ENCODE measurements at regions not wholly inside any gene's neighbourhood (a gene's known extent, or its start where the extent isn't known, plus 50 kb on each side); places are given as distances from the start of the nearest gene placed in this dataset.

DNA sequence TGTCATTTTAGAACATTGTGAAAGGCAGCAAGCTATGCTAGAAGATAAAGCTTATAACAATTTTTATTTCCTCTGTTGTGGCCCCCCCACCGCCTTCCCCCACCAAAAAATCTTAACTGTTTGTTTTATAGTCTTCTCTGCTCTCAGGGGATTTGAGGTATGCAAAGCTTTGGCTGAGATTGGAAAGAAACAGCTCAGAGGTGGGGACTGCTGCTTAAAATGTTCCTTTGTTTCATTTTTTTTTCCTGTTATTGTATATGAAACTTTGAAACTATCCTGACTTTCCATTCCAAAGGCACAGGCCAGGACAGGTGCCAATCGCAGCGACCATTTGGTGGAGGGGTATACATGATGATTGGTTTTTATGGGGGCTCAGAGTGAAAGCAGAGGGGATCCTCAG lies 114.7 kb upstream of the PHACTR1 start:
- Histone ChIP-seq H2AFZ (ENCODE audit: low read length, unreplicated experiment) (no peak overlapping the region), H3K4me3 (ENCODE audit: low read depth, low read length) (no peak overlapping the region), H3K4me1 (ENCODE audit: control insufficient read depth, insufficient read depth, low read length, unreplicated experiment) (peaks cover 18% of the 10 kb centered on the region)

GRCh38 chr6:12602342-12602741 lies 114.2 kb upstream of the PHACTR1 start:
- H3K4me1 ChIP-seq (ENCODE audit: control insufficient read depth, insufficient read depth, low read length, unreplicated experiment), result peaks cover 20% of the 10 kb centered on the region

More for the DNA sequence above, 114.7 kb upstream of the PHACTR1 start:
- no peaks in the 10 kb centered on the region for H3K36me3 ChIP-seq (ENCODE audit: insufficient read depth, low read length)
- no peaks in the 10 kb centered on the region for H3K79me2 ChIP-seq (ENCODE audit: control insufficient read depth, insufficient read depth, low read length, unreplicated experiment)
- no peak overlapping the region for H3K27ac ChIP-seq (ENCODE audit: low read depth, low read length)
- H3K27me3 ChIP-seq (ENCODE audit: insufficient read depth, low read length), result no peaks in the 10 kb centered on the region

DNA sequence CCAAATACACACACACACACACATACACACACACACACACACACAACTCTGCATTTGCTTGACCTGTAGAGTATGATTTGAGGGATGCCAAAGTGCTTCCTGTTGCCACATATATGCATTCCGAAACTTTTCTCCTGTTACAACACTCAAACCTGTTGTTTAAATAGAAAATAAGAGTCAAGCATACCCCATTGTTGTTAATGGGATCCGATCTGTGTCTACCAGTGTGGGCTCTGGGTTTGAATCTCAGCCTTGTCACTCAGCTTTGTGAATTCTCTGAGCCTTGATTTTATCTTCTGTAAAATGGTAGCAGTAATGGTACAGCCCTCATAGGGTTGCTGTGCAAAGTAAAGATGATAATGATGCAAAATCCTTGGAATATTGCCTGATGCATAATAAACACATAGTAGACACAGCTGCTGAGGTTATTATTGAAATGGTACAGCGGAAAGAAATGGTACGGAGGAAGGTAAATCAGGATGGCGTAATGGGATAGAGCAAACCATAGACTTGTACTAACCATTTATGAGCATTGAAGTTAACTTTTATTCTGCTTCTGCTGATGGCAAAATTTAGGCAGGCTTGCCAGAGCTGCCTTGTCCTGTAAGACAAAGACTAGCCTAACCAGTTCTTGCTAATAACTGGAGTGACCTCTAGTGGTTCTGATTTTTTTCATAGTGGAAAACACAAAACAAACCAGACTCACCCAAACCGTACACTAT lies 113.5 kb upstream of the PHACTR1 start:
- Histone ChIP-seq H3K36me3 (ENCODE audit: insufficient read depth, low read length) (no peaks in the 10 kb centered on the region), H3K4me1 (ENCODE audit: control insufficient read depth, insufficient read depth, low read length, unreplicated experiment) (peaks cover 27% of the 10 kb centered on the region), H3K27me3 (ENCODE audit: insufficient read depth, low read length) (no peaks in the 10 kb centered on the region), H3K4me3 (ENCODE audit: low read depth, low read length) (no peak overlapping the region), H3K27ac (ENCODE audit: low read depth, low read length) (no peak overlapping the region), H3K79me2 (ENCODE audit: control insufficient read depth, insufficient read depth, low read length, unreplicated experiment) (no peaks in the 10 kb centered on the region), H2AFZ (ENCODE audit: low read length, unreplicated experiment) (no peak overlapping the region)

More at GRCh38 chr6:12602342-12602741, 114.2 kb upstream of the PHACTR1 start:
- Histone ChIP-seq H3K27ac (ENCODE audit: low read depth, low read length) (no peak overlapping the region), H3K4me3 (ENCODE audit: low read depth, low read length) (no peak overlapping the region), H3K27me3 (ENCODE audit: insufficient read depth, low read length) (no peaks in the 10 kb centered on the region), H3K36me3 (ENCODE audit: insufficient read depth, low read length) (no peaks in the 10 kb centered on the region), H3K79me2 (ENCODE audit: control insufficient read depth, insufficient read depth, low read length, unreplicated experiment) (no peaks in the 10 kb centered on the region), H2AFZ (ENCODE audit: low read length, unreplicated experiment) (no peak overlapping the region)

GRCh38 chr6:12603673-12604049 lies 112.9 kb upstream of the PHACTR1 start:
- H3K4me1 ChIP-seq (ENCODE audit: control insufficient read depth, insufficient read depth, low read length, unreplicated experiment), result peaks cover 33% of the 10 kb centered on the region
- no peaks in the 10 kb centered on the region for H3K79me2 ChIP-seq (ENCODE audit: control insufficient read depth, insufficient read depth, low read length, unreplicated experiment)
- H3K27ac ChIP-seq (ENCODE audit: low read depth, low read length), result no peak overlapping the region
- H2AFZ ChIP-seq (ENCODE audit: low read length, unreplicated experiment), result no peak overlapping the region
- H3K4me3 ChIP-seq (ENCODE audit: low read depth, low read length), result no peak overlapping the region
- no peaks in the 10 kb centered on the region for H3K27me3 ChIP-seq (ENCODE audit: insufficient read depth, low read length)
- no peaks in the 10 kb centered on the region for H3K36me3 ChIP-seq (ENCODE audit: insufficient read depth, low read length)

- H3K4me3 ChIP-seq (ENCODE audit: low read depth, low read length), result peak overlapping the region; percentile 56; the same call in 1 of the 2 replicates
- no peak overlapping the region for H3K27ac ChIP-seq (ENCODE audit: low read depth, low read length)
- peak overlapping the region; percentile 57 for H2AFZ ChIP-seq (ENCODE audit: low read length, unreplicated experiment)
- H3K79me2 ChIP-seq (ENCODE audit: control insufficient read depth, insufficient read depth, low read length, unreplicated experiment), result no peaks in the 10 kb centered on the region
- no peaks in the 10 kb centered on the region for H3K36me3 ChIP-seq (ENCODE audit: insufficient read depth, low read length)
- H3K27me3 ChIP-seq (ENCODE audit: insufficient read depth, low read length), result no peaks in the 10 kb centered on the region
- H3K4me1 ChIP-seq (ENCODE audit: control insufficient read depth, insufficient read depth, low read length, unreplicated experiment), result peaks cover 36% of the 10 kb centered on the region
Observed at GRCh38 chr6:12605888-12606345, 110.7 kb upstream of the PHACTR1 start.

- H3K79me2 ChIP-seq (ENCODE audit: control insufficient read depth, insufficient read depth, low read length, unreplicated experiment), result no peaks in the 10 kb centered on the region
- no peaks in the 10 kb centered on the region for H3K27me3 ChIP-seq (ENCODE audit: insufficient read depth, low read length)
- H2AFZ ChIP-seq (ENCODE audit: low read length, unreplicated experiment), result no peak overlapping the region
- no peak overlapping the region for H3K27ac ChIP-seq (ENCODE audit: low read depth, low read length)
- H3K4me1 ChIP-seq (ENCODE audit: control insufficient read depth, insufficient read depth, low read length, unreplicated experiment), result peaks cover 32% of the 10 kb centered on the region
- no peak overlapping the region for H3K4me3 ChIP-seq (ENCODE audit: low read depth, low read length)
- no peaks in the 10 kb centered on the region for H3K36me3 ChIP-seq (ENCODE audit: insufficient read depth, low read length)
Observed at GRCh38 chr6:12606616-12607015, 110.0 kb upstream of the PHACTR1 start.

DNA sequence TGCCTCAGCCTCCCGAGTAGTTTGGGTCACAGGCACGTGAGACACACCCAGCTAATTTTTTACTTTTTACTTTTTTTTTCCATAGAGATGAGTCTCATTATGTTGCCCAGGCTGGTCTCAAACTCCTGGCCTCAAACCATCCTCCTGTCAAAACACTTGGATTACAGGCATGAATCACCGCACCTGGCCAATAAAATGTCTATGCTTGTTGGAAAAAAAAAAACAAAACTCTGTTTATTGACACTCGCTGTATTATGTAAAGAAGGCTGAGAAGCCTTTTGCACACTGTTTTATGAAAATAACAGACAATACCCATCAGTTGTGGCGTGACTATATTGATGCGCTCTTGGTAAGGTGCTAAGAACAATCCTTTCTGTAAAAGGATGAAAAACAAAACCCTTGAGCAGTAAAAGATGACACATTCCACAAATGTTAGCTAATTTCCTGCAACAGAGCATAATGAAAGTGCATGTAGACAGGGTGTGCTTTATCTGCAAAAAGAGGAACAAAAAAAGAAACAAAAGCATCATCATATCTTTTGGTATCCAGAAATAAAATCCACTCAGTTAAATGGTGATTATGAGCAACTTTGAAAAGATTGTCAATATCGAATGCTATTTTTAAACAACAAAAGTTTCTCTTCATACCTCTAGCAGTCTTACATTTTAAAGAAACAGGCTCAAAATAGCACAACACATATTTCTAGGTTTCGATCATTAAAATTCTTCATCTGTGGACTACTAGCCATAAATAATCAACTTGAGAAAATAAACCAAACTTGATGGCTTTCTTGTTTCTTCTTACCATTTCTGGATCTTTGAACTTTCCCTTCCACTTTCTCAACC lies 108.3 kb upstream of the PHACTR1 start:
- Histone ChIP-seq H3K4me3 (ENCODE audit: low read depth, low read length) (peak overlapping the region; percentile 47; the same call in 1 of the 2 replicates), H3K4me1 (ENCODE audit: control insufficient read depth, insufficient read depth, low read length, unreplicated experiment) (peaks cover 17% of the 10 kb centered on the region), H2AFZ (ENCODE audit: low read length, unreplicated experiment) (peak overlapping the region; percentile 12), H3K27ac (ENCODE audit: low read depth, low read length) (no peak overlapping the region), H3K79me2 (ENCODE audit: control insufficient read depth, insufficient read depth, low read length, unreplicated experiment) (no peaks in the 10 kb centered on the region), H3K27me3 (ENCODE audit: insufficient read depth, low read length) (0 out of 2 replicates have a peak, but pooled peaks cover 2% of the 10 kb centered on the region), H3K36me3 (ENCODE audit: insufficient read depth, low read length) (no peaks in the 10 kb centered on the region)

GRCh38 chr6:12608874-12609273 lies 107.7 kb upstream of the PHACTR1 start:
- Histone ChIP-seq H3K27ac (ENCODE audit: low read depth, low read length) (no peak overlapping the region), H3K79me2 (ENCODE audit: control insufficient read depth, insufficient read depth, low read length, unreplicated experiment) (no peaks in the 10 kb centered on the region), H3K27me3 (ENCODE audit: insufficient read depth, low read length) (0 out of 2 replicates have a peak, but pooled peaks cover 2% of the 10 kb centered on the region), H2AFZ (ENCODE audit: low read length, unreplicated experiment) (peak overlapping the region; percentile 12), H3K36me3 (ENCODE audit: insufficient read depth, low read length) (no peaks in the 10 kb centered on the region), H3K4me1 (ENCODE audit: control insufficient read depth, insufficient read depth, low read length, unreplicated experiment) (peaks cover 17% of the 10 kb centered on the region), H3K4me3 (ENCODE audit: low read depth, low read length) (no peak overlapping the region)

GRCh38 chr6:12609751-12610150 lies 106.8 kb upstream of the PHACTR1 start:
- Histone ChIP-seq H3K4me1 (ENCODE audit: control insufficient read depth, insufficient read depth, low read length, unreplicated experiment) (peaks cover 17% of the 10 kb centered on the region), H2AFZ (ENCODE audit: low read length, unreplicated experiment) (no peak overlapping the region), H3K27me3 (ENCODE audit: insufficient read depth, low read length) (0 out of 2 replicates have a peak, but pooled peaks cover 2% of the 10 kb centered on the region), H3K36me3 (ENCODE audit: insufficient read depth, low read length) (no peaks in the 10 kb centered on the region), H3K4me3 (ENCODE audit: low read depth, low read length) (no peak overlapping the region), H3K27ac (ENCODE audit: low read depth, low read length) (no peak overlapping the region), H3K79me2 (ENCODE audit: control insufficient read depth, insufficient read depth, low read length, unreplicated experiment) (no peaks in the 10 kb centered on the region)

- Histone ChIP-seq H3K79me2 (ENCODE audit: control insufficient read depth, insufficient read depth, low read length, unreplicated experiment) (no peaks in the 10 kb centered on the region), H2AFZ (ENCODE audit: low read length, unreplicated experiment) (no peak overlapping the region), H3K4me1 (ENCODE audit: control insufficient read depth, insufficient read depth, low read length, unreplicated experiment) (peaks cover 17% of the 10 kb centered on the region), H3K4me3 (ENCODE audit: low read depth, low read length) (no peak overlapping the region), H3K36me3 (ENCODE audit: insufficient read depth, low read length) (no peaks in the 10 kb centered on the region), H3K27ac (ENCODE audit: low read depth, low read length) (no peak overlapping the region), H3K27me3 (ENCODE audit: insufficient read depth, low read length) (0 out of 2 replicates have a peak, but pooled peaks cover 2% of the 10 kb centered on the region)
Observed at GRCh38 chr6:12610862-12611261, 105.7 kb upstream of the PHACTR1 start.

All from ACC112 (cell line).